Adrenal gland (tissue), 9 donors: ENCODE measurements at regions not wholly inside any gene's neighbourhood (a gene's known extent, or its start where the extent isn't known, plus 50 kb on each side); places are given as distances from the start of the nearest gene placed in this dataset.

Source experiments
- DNase-seq, 7 donors: peaks; one replicate each; pipeline ENCODE4 v3.0.0-alpha.2; 2019 to 2020
- H3K27ac ChIP-seq, 5 donors: fragments of 200-600 bp; sonication (generic) in 4 of 5; 1 replicate in 3 of 5; 2 replicates in 2 of 5; pipeline versions ENCODE4 v1.5.1 to v1.8.0; 2016 to 2020; ENCODE audit warnings: mild to moderate bottlenecking in 1 of 5
- H3K27me3 ChIP-seq: fragments of 200-600 bp; 2 replicates; pipeline ENCODE4 v1.8.0; 2021
- H3K36me3 ChIP-seq, 2 donors: fragments of 200-600 bp; replicated peaks in 1 of 2; 1 replicate in 1 of 2; 2 replicates in 1 of 2; pipeline versions ENCODE4 v1.5.1 to v1.8.0; 2018 to 2022
- H3K4me1 ChIP-seq, 2 donors: fragments of 200-600 bp; replicated peaks in 1 of 2; 1 replicate in 1 of 2; 2 replicates in 1 of 2; pipeline versions ENCODE4 v1.5.1 to v1.8.0; 2018 to 2021
- H3K4me3 ChIP-seq, 4 donors: fragments of 200-600 bp; sonication (generic) in 3 of 4; one replicate each; pipeline ENCODE4 v1.5.1; 2016 to 2018
- H3K9me3 ChIP-seq, 3 donors: fragments of 200-600 bp; sonication (generic) in 1 of 3; replicated peaks in 1 of 3; 1 replicate in 2 of 3; 2 replicates in 1 of 3; pipeline versions ENCODE4 v1.5.1 to v1.8.0; 2016 to 2021
- POLR2A ChIP-seq, 2 donors: fragments of 450-650 bp; IDR thresholded peaks; one replicate each; pipeline ENCODE4 v1.6.1; 2017; ENCODE audit warnings: antibody characterized with exemption in 2 of 2, mild to moderate bottlenecking in 2 of 2, moderate library complexity in 1 of 2
- WGBS, 4 donors: extraction: QIAGEN DNeasy Blood & Tissue Kit in 2 of 4; methylation state at CpG; one replicate each; pipeline versions ENCODE4 v1.1.5 to v1.1.7; 2013 to 2017; 5-methylcytosine and 5-hydroxymethylcytosine counted together
- intact Hi-C, 2 donors: fragments of 100-400 bp; cut with DNase I; formaldehyde crosslinking; loops; one replicate each; pipeline versions ENCODE4 v1.14.1 to v1.15.0; 2022 to 2023
- TF ChIP-seq, protein P1 (sequence below), 6 experiments: fragments of 450-650 bp in 4 of 6; fragments of 200-600 bp in 2 of 6; sonication (generic) in 1 of 6; IDR thresholded peaks; 1 replicate in 5 of 6; 2 replicates in 1 of 6; pipeline versions ENCODE4 v1.5.1 to v1.8.0; 2016 to 2021; ENCODE audit warnings: antibody characterized with exemption in 6 of 6, mild to moderate bottlenecking in 2 of 6, moderate library complexity in 1 of 6
- donor health status: healthy with polysubstance abuse.
- donor health status: Bipolar disorder and iron deficiency.
- donor health status: DM: yes; HTN: yes; CAD: no.
- donor health status: DM: no; HTN: no; CAD: no.
- donor health status: DM: no; HTN: no; CAD: no.

DNA sequence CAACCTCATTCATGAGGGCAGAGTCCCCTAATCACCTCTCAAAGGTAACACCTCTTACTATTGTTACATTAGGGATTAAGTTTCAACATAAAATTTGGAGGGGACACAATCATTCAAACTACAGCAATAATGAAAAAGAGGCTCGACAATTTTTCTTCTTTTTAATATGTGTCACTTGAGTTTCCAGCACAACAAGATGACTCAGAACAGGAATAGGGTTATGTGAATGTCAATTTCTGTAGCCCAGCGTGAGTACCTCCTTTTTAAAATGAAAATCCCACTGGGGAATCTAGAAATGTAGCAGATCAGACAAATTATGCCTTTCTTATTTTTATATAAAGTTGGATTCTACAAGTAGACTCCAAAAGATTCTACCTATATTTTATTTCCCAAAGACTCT is 83.7 kb downstream of the ZNF330 start:
- intact Hi-C loops, result no loop called here
- Histone ChIP-seq H3K4me1 (no peaks in the 10 kb centered on the region), H3K4me3 (no peak overlapping the region), H3K27ac (no peak overlapping the region), H3K9me3 (no peaks in the 10 kb centered on the region), H3K27me3 (no peaks in the 10 kb centered on the region), H3K36me3 (no peaks in the 10 kb centered on the region)
- no peak for TF ChIP-seq POLR2A (IDR thresholded peaks at IDR 0.05)
- TF ChIP-seq, protein P1, sequence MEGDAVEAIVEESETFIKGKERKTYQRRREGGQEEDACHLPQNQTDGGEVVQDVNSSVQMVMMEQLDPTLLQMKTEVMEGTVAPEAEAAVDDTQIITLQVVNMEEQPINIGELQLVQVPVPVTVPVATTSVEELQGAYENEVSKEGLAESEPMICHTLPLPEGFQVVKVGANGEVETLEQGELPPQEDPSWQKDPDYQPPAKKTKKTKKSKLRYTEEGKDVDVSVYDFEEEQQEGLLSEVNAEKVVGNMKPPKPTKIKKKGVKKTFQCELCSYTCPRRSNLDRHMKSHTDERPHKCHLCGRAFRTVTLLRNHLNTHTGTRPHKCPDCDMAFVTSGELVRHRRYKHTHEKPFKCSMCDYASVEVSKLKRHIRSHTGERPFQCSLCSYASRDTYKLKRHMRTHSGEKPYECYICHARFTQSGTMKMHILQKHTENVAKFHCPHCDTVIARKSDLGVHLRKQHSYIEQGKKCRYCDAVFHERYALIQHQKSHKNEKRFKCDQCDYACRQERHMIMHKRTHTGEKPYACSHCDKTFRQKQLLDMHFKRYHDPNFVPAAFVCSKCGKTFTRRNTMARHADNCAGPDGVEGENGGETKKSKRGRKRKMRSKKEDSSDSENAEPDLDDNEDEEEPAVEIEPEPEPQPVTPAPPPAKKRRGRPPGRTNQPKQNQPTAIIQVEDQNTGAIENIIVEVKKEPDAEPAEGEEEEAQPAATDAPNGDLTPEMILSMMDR (IDR thresholded peaks at IDR 0.05), result no peak
- no peak for DNase-seq
- WGBS, 4 donors, result 37 to 76% (median 71%) methylated on average over 2 of the region's 2 CpGs

DNA sequence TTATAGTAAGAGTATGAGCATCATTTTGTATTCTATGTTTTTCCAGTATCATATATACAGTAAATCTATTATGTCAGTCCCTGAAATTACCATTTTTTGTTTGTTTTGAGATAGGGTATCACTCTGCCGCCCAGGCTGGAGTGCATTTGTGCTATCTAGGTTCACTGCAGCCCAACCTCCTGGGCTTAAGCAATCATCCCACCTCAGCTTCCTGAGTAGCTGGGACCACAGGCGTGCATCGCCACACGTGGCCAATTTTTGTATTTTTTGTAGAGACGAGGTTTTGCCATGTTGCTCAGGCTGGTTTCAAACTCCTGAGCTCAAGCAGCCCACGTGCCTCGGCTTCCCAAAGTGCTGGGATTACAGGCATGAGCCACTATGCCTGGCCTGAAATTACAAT is 85.6 kb downstream of the ZNF330 start:
- intact Hi-C loops, result no loop called here
- DNase-seq, result no peak
- no peak for TF ChIP-seq POLR2A (IDR thresholded peaks at IDR 0.05)
- TF ChIP-seq, protein P1 (IDR thresholded peaks at IDR 0.05), result no peak
- Histone ChIP-seq H3K27ac (no peak overlapping the region), H3K36me3 (no peaks in the 10 kb centered on the region), H3K4me1 (no peaks in the 10 kb centered on the region), H3K27me3 (no peaks in the 10 kb centered on the region), H3K4me3 (no peak overlapping the region), H3K9me3 (no peaks in the 10 kb centered on the region)
- 62 to 67% (median 63%) methylated on average over 7 of the region's 7 CpGs for WGBS, 4 donors

DNA sequence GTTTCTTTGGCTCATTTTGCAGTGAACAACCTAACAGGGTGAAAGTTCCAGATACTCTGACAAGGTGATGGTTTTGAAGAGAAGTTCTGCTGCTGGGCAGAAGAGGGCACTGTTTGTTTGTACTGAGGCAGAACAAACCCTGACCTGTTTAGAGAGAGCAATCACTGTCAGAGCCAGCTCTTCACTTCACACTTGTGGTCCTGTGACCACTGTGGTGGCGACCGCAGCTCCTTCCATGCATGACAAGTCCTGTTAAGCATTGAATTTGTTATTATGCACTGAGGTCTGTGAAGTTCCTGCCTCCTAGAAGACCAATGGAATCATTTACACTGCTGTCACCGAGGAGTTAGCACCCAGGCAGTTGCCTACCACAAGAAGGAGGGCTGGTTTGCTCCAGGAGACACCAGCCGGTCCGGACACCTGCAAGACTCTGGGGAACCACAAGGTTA is 86.6 kb downstream of the ZNF330 start:
- no peaks in the 10 kb centered on the region for H3K27me3 ChIP-seq
- H3K36me3 ChIP-seq, result no peaks in the 10 kb centered on the region
- H3K4me1 ChIP-seq, result no peaks in the 10 kb centered on the region
- H3K27ac ChIP-seq, result no peak overlapping the region
- TF ChIP-seq, protein P1 (IDR thresholded peaks at IDR 0.05), result peak; percentile 42 to 78 (median 67)
- no peak for TF ChIP-seq POLR2A (IDR thresholded peaks at IDR 0.05)
- intact Hi-C loops, result no loop called here
- no peaks in the 10 kb centered on the region for H3K9me3 ChIP-seq
- H3K4me3 ChIP-seq, result no peak overlapping the region
- 10 to 40% (median 28%) methylated on average over 3 to 5 of the region's 5 CpGs for WGBS, 4 donors
- peak; percentile 35 to 79 (median 47) for DNase-seq

DNA sequence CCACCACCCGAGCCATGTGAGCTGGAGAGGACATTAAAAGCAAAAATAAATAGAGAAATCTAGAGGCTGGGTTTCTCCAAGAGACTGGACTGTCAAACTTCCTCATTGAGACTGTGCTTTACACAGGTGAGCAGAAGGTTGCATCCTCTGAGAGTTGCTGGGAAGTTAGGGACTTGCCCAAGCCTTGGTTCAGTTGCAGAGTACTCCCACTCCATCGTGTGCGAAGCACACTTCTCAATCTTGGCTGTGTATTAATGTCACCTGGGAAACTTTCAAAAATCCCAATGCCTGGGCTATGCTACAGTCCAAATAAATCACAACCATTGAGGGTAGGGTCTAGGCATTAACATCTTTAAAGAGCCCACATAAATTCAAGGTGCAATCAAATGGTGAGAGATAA is 89.2 kb downstream of the ZNF330 start:
- no peaks in the 10 kb centered on the region for H3K4me1 ChIP-seq
- H3K9me3 ChIP-seq, result no peaks in the 10 kb centered on the region
- WGBS, 4 donors, result 82 to 96% (median 90%) methylated on average over 3 of the region's 3 CpGs; no CpG with 5 or more reads in 1 of the 4 donors
- no peak for DNase-seq
- no peak overlapping the region for H3K4me3 ChIP-seq
- intact Hi-C loops, result no loop called here
- no peak overlapping the region for H3K27ac ChIP-seq
- no peak for TF ChIP-seq POLR2A (IDR thresholded peaks at IDR 0.05)
- TF ChIP-seq, protein P1 (IDR thresholded peaks at IDR 0.05), result no peak
- no peaks in the 10 kb centered on the region for H3K27me3 ChIP-seq
- no peaks in the 10 kb centered on the region for H3K36me3 ChIP-seq
